ENCODE measurements at regions not wholly inside any gene's neighbourhood (a gene's known extent, or its start where the extent isn't known, plus 50 kb on each side); places are given as distances from the start of the nearest gene placed in this dataset.

DNA sequence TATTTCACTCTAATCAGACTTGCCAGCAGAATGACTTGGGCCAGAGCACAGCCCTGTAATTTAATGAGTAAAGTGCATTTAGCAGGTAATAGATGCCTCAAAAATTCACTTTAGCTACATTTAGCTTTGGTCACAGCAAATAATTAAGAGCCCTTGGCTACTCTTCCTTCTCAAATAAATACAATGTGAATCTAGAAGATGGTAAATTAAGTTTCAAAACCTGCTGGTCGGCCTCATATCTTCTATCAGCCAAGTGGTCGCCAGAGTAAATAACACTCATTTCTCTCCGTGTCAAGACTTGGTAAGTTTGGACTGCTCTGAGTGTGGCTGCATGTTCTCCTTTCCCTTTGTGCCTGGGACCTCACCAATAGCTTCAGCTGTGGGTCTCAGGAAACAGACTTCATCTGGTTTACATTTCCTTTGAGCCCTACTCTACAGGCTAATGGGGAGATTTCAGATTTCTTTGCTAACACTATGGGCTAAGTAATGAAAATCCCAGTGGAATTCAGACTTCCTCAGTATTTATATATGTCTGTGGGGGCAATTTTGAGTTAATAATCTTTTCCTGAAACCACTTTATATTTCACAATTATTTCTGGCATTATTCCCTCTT, 375.8 kb downstream of the RBM43 start:
- DNase-seq: no peak

DNA sequence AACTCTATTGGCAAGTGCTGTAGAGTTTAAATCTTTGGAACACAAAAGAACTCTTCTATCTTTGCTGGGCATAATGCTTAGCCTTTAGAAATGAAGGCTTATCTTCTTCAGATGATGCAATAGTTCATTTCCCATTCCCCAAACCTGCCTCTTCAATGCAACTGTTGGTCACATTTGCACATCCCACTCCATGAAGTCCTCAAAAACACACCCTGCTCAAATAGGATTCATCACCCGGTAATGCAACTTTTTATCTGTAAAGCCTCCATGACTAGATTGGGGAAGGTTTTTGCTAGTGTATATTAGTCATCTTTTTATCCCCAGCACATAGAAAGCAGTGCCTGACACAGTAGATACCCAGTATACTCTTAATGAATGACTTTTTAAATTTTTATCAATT, 376.4 kb downstream of the RBM43 start:
- DNase-seq: no peak

DNA sequence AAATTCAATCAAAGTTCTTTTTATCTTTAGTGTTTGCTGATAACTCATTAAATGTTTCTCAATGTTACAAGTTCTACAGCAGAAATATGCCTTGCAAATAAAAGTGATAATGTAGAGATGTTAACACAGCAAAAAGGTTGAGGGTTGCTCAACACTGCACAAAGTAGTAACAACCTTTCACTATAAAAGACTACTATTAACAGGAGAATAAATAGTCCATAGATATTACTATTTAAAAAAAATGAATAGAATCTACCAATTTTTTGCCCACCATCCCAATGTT, 378.1 kb downstream of the RBM43 start:
- DNase-seq: no peak

DNA sequence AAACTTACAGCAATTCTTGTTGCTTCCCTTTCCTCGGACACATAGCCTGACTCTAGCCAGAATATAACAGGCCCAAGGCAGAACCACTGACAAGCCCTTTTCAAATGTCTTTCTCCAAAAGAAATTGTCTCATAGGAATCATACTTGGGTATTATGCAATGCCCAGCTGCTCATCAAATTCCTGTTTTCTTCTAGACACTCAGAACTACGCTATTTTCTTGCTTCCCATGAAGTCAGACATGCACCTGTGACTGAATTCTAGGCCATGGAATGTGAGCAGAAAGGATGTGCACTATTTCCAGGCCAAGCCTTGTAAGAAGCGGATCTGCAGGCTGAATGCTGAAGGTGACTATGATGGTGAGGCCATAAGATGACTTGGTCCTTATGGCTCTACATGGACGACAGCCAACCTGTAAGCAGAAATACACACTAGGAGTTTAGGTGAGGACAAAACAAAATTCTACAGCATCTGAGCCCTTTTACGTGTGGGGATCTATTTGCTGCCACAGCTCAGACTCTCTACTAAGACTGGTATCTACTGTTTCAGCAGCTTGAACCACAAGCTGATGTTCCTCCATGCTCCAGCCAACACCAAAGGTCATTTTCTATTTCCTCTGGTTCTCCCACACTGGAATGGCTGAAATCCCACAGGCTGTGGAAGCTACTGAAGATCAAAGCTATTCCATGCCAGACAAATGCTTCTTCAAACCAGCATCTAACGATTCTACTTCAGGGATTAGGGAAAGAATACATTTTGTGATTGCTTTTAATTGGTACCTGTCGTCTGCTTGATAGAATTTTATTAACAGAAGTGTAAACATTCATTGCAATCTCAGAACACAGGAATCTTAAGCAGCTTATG, 378.7 kb downstream of the RBM43 start:
- DNase-seq: no peak

DNA sequence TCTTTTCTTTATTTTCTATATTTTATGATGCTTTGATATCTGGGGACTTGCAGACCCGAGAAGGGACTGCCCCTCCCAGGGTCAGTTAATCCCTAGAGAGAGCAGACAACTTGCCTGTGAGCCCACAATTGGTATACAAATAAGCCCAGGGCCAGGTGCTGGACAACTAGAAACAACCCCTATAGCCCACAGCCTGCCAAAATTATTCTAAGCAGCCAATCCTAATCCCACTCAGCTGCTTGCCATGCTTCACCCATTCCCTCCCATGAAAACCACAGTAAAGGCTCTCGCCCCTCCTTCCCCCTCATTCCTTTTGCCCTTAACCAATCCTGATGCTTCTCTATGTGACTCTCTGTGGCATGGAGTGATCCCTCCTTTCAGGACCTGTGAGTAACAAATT, 380.7 kb downstream of the RBM43 start:
- no peak for DNase-seq

DNA sequence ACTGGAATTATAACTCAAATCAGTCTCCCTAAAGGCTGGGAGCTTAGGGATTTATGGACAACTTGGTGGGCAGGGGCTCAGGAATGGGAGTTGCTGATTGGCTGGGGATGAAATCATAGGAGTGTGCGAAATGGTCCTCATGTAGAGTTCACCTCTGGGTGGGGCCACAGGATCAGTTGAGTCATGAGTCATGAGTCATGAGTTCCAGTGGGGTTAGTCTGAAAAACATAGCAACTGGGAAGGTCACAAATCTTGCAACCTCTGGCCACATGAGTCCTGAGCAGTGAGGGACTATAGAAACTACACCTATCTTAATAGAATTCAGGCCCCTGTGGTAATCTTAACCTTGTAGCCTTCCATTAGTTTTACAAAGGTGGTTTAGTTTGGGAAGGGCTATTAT, 383.3 kb downstream of the RBM43 start:
- DNase-seq: no peak

DNA sequence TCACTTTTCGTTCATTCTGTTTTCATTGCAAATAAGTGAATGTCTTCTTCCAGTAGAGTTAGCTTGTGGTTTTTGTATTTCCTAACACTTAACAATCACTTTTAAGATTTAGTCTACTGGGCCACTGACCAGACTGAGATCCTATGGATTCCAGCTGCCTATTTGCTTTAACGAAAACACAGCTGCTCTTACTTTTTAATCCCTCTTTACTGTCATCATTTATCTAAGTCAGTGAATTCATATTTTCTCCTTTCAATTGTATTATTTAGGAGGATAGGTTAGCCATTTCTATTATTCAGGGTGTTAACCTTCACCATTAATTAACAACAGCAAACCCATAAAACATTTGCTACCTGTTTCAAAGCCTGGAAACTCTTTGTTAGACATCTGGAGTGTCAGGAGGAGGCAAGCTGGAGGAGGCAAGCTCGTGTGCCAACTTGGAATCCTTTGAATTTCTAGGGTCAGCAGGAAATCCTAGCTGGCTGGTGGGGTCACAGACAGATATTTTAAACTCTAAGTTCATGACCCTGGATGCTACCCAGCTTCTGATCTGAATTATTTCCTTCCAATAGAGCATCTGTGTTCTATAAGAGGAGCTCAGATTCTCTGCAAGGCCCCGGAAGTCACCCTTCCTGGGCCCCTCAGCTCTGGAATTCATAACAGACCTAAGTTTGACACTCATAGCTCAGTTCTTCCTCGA, 385.3 kb downstream of the RBM43 start:
- no peak for DNase-seq

DNA sequence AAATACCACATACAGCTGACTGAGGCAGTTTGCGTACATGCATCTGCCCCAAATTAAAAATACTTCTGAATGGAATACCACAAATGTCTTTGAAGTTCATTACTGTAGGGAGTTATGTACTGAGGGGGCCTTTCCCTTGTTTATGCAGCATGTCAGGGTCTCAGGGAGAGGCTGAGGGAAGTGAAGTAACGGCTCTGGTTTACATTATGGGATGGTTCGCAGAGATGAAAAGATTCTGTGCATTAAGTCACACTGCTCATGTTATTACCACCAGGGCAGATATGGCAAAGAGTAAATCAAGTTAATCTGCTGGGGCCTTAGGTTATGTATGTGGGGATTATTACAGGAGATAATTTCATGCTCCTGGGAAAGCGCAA, 385.9 kb upstream of the RND3 start:
- DNase-seq: no peak

DNA sequence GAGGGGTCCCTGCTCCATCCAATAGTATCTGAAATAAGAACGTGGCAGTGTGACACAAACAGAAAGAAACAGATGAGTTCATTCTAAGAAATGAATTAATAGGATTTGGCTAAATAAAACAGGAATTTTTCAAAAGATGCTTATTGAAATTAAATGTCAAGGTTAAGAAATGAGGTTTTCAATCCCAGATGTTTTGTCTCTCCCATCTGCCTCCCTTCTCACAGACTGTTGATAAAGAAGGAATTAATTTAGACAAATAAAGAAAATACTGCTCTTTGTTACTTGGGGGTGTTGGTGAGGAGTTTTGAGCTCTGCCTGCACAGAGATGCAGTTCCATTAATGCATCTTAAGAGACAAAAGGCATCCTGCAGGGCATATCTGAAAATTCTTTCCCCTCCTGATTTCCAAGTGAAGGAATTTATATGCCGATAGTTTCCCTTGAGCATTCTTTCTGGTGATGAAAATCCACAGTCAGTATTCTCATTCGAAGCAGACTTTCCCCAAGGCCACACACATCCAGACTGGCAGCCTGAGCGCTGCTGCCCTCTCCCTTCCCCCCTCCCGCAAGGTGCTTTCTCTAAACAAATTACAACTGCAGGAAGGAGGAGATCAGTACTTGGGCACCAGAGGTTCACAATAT, 385.4 kb upstream of the RND3 start:
- DNase-seq: peak in 1 of 2 experiments; percentile 41

DNA sequence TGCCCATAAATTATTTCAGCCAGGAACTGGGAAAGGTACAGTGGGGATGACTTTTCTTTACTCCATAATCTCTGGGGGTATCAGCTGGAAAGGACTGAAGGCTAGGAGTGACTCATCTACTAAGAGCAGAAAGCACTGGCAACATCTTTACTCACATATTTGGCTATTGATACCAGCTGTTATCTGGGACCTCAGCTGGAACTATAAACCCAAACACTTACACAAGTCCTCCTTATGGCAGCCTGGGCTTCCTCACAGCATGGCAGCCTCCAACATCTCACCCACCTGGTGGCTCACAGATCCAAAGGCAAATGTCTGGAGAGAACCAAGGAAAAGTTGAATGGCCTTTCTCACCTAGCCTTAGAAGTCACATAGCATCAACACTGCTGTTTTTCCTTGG, 379.0 kb upstream of the RND3 start:
- DNase-seq: no peak

DNA sequence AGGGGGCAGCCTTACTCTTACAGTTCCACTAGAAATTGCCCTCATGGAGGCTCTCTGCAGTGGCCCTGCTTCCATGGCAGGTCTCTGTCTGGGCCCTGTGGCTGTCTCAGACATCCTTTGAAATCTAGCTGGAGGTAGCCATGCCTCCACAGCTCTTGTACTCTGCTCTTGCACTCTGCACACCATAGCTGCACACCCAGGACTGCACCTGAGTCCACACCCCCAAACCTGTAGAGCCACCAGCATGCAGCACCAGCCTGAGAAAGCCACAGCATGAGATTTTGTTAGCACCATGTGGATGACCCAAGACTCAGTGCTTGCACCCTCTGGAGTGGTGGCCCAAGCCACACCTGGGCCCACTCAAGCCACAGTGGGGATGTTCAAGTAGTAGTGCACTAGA, 376.2 kb upstream of the RND3 start:
- no peak for DNase-seq

DNA sequence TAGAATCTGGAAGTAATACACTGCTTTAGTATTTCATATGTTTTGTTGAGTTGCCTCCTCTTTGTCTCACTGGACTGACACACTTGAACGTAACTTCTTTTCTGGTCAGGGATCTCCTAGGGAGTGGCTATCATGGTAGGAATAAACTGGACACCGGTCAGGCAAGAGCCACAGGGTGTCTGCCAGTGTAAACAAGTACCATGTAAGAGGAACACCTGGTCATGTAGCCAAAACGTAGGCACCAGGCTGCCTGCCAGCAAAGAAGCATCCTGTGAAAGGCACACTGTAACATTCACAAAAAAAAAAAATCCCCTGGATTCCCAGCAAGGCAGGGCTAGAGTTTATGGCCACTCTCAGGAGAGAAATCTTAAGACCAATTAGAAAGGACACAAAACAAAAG, 372.8 kb upstream of the RND3 start:
- DNase-seq: no peak

DNA sequence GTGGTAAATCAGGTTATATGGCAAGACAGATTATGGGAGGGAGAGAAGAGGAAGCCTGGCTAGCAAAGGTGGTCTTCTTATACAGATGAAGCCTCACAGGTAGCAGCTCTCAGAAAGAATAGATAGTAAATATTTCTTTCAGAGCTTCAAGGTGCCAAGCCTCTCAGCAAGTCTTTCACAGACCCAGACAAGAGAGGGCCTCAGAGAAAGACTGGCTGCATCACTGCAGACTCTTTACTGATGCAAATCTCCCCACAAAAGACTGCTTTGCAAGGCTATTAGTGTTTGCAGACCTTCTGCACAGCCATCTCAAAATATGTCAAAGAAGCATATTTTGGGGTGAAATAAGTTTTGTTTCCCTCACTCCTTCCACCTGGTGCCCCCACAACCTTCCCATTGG, 372.4 kb upstream of the RND3 start:
- DNase-seq: peak in 1 of 2 experiments; percentile 61

DNA sequence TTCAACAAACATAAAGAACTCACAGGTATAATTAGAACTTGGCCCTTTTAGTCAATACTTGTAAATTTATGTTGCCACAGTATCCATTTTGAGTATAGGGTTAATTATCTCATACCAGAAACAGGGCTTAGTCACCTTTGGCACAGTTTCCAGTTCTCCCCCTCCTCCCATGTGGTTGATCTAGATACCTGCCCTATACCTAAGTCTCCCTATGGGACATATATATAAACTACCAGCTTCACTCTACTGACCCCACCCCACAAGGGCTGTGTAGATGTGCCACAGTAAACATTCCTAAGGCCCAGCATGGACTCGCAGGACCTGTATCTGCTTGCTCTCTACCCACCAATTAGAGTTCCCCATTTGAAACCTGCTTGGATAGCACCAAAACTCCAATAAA, 371.7 kb upstream of the RND3 start:
- DNase-seq: no peak

DNA sequence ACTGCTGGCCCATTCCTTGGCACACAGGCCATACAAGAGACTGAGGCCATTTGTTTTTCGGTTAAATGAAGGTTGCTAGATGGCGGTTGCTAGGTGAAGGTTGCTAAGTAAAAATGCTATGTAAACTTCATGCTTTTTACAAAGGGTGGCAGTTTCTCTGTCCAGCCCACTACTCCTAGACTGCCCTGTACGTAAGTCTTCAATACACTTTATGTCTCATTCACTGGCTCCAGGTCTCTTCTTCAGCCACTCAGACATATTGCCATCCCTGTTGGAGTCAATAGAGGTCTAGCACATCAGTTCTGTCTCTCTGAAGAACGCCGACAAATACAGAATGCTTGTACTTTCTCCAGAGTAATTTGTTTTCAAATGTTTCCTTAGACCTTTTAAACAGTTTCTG, 370.9 kb upstream of the RND3 start:
- DNase-seq: no peak

DNA sequence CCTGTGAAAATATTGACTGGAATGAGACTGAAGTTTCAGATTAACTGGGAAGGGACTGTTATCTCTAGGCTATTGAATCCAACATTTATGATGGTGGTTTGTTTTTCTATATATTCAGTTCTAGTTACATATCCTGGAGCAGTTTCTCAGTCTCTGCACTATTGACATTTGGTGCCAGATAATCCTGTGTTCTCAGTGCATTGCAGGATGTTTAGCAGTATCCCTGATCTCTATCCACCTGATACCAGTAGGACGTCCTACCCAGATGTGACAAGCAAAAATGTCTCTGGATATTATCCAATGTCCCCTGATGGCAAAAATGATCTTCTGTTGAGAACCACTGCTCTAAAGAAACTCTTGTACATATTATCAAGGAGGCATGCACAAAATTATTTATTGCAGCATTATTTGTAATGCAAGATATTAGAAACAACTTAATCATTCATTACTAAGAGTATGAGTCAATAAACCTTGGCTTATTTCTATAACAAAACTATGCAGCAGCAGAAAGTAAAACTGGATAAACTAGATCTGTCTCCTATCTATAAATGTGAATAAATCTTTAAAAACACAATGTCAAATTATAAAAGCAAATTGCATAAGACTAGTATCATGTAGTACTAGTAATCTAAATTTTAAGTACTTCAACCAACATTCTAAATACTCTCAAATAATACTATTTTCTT, 369.3 kb upstream of the RND3 start:
- no peak for DNase-seq

DNA sequence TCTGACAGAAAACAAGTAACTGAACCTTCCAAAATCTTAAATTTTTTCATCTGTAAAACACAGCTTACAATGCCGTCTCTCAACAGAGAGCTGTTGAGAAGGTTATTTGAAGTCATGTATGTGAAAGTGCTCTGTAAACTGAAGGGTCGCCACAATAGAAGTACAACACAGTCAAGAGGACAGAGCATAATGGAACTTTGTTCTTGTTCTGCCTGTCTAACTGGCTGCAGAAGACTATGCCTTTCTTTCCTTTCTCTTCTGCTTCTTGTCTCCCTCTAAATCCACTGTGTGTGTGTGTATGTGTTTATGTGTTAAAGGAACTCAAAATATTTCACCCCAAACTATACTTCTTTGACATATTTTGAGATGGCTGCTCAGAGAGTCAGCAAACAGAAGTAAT, 365.8 kb upstream of the RND3 start:
- no peak for DNase-seq

DNA sequence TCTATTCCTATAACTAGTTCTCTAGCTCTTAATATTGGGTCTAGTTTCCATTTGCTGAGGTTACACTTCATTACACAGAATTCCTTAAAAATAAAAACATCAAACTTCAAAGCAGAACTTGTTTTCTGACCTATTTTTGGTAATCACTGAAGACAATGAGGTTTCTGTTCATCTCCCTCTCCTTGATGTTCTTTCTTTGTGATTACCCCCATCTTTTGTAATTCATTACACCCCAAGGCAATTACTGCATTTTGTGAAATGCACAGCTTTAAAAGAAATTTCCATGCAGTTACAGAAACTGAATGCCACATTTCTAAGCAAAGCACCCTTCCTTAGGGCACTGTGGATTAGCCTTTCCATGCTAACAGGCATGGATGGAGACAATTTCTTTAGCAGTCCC, 363.2 kb upstream of the RND3 start:
- DNase-seq: no peak

DNA sequence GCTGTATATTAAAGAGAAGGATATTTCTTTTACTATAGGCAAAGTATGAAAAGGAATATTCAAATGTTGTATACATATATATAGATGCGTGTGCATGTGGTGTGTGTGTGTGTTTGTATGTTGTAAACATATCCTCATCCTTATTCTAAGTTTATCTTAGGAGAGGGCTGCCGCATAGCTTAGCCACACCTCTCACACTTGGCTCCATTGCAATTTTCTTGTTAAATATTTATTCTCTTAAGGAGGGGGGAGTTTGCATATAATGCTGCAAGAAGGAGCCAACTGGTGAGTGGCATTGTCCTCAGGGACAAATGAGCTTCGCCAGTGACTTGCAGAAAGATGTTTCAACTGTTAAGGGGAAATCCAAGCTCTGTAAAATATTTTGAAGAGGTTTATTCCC, 360.1 kb upstream of the RND3 start:
- no peak for DNase-seq

DNA sequence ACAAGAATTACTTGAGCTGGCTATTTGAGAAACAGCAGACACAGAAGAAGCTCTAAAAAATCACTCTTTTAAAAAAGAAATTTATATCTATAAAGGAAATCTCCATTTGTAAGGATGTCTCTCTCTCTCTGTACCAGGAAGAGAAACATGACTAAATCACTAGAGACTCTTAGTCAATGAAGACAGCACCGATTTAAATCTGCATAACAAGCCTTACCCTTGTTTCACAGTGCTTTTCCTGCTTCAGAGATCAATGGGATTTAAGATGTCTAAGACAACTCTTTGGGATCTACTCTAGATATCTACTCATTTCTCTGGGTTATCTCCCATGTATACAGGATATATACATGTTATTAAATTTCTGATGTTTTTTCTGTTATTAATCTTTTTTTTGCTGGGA, 359.2 kb upstream of the RND3 start:
- no peak for DNase-seq

DNA sequence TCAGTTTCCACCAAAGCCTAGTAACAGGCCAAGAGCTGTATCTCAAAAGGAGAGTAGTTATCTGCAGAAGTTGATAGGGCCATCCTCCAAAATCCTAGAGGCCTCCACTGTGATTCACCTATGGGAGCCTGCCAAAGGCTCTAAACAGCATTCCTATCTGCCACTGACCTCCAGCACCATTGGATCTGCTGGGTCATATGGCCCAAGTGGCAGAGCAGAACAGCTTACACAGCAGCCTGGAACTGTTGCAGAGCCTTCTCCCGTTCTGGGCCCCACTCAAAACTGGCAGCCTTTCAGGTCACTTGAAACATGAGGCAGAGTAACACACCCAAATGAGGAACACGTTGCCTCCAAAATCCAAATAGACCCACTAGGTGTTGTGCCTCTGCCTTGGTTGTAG, 345.2 kb upstream of the RND3 start:
- DNase-seq: no peak

DNA sequence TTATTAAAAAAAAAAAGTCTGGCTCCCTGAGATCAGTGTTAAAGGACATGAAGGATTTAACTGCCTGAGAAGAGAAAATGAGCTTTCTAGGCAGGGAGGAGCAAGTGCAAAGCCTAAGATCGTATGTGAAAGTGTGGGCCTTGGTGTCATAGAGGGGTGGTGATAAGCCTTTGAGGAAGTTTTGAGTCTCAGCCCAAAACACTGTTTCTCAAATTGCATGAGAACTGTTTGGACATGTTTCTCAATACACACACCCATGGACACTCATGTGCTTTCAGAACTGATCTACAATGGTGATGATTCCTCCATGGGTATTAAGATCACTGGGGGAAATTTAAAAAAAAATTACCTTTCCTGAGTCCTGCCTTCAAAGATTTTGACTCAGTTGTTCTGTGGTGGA, 336.7 kb upstream of the RND3 start:
- DNase-seq: no peak

DNA sequence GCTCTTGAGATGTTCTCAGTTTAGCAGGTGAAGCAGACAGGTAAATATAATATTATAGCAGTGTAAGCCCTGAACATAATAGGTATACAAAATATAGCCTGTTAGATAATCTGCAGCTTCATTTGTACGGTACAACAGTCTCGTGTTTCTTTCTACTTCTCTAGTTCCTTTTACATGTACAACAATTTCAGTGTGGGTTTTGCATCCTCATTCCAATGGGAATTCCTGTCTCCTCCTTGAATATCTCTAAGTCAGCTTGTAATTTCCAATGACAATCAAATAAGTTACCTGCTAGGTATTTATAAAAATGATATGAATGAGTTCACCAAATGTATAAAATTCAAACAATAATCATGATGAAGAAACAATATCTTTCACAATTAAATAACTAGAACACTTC, 330.0 kb upstream of the RND3 start:
- peak in 1 of 2 experiments; percentile 1 for DNase-seq

Data from NCI-H526 (cell line).